ENCODE measurements at regions not wholly inside any gene's neighbourhood (a gene's known extent, or its start where the extent isn't known, plus 50 kb on each side); places are given as distances from the start of the nearest gene placed in this dataset.
"Not testable (repeated sequence)": the region's sequence is repeated elsewhere in the genome, so short reads cannot be mapped to it uniquely, and the experiment has no call there.

- DNase-seq (ENCODE audit: low read depth) = peak; percentile 66
- no peak overlapping the region for H3K4me3 ChIP-seq (ENCODE audit: low read depth, low read length)
- TF ChIP-seq, protein P1, sequence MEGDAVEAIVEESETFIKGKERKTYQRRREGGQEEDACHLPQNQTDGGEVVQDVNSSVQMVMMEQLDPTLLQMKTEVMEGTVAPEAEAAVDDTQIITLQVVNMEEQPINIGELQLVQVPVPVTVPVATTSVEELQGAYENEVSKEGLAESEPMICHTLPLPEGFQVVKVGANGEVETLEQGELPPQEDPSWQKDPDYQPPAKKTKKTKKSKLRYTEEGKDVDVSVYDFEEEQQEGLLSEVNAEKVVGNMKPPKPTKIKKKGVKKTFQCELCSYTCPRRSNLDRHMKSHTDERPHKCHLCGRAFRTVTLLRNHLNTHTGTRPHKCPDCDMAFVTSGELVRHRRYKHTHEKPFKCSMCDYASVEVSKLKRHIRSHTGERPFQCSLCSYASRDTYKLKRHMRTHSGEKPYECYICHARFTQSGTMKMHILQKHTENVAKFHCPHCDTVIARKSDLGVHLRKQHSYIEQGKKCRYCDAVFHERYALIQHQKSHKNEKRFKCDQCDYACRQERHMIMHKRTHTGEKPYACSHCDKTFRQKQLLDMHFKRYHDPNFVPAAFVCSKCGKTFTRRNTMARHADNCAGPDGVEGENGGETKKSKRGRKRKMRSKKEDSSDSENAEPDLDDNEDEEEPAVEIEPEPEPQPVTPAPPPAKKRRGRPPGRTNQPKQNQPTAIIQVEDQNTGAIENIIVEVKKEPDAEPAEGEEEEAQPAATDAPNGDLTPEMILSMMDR (IDR thresholded peaks at IDR 0.05; ENCODE audit: insufficient read depth, low read depth, low read length) = no peak
Observed at GRCh38 chr13:37479916-37480315, 118.7 kb downstream of the POSTN start.

- no peak for DNase-seq (ENCODE audit: low read depth)
- TF ChIP-seq, protein P1 (IDR thresholded peaks at IDR 0.05; ENCODE audit: insufficient read depth, low read depth, low read length) = no peak
- H3K4me3 ChIP-seq (ENCODE audit: low read depth, low read length) = no peak overlapping the region
Observed at GRCh38 chr13:37476874-37477273, 121.7 kb downstream of the POSTN start.

- DNase-seq (ENCODE audit: low read depth) = no peak
- TF ChIP-seq, protein P1 (IDR thresholded peaks at IDR 0.05; ENCODE audit: insufficient read depth, low read depth, low read length) = no peak
- H3K4me3 ChIP-seq (ENCODE audit: low read depth, low read length) = no peak overlapping the region
Observed at GRCh38 chr13:37475966-37476365, 122.6 kb downstream of the POSTN start.

DNA sequence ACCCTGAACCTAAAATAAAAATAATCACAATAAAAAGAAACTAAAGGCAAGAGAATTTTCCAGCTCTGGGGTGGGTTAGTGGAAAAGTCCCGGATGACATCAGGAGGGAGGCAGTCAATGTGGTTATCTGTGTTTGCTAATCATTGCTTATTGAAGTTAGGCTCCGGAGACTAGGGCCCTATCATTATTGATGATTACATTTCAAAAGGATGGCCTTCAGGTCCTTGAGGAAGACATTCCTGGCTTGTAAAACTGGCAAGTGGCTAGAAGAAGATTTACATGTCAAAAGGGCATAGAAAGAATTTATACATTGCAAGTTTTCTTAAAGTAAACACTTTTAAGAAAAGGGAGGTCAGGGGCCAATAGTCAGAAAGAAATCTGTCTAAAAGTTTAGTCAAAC, 123.4 kb downstream of the POSTN start:
- peak; percentile 71 for DNase-seq (ENCODE audit: low read depth)
- TF ChIP-seq, protein P1 (IDR thresholded peaks at IDR 0.05; ENCODE audit: insufficient read depth, low read depth, low read length) = no peak

GRCh38 chr13:37473035-37473434, 125.5 kb downstream of the POSTN start:
- TF ChIP-seq, protein P1 (IDR thresholded peaks at IDR 0.05; ENCODE audit: insufficient read depth, low read depth, low read length) = no peak
- DNase-seq (ENCODE audit: low read depth) = no peak
- no peak overlapping the region for H3K4me3 ChIP-seq (ENCODE audit: low read depth, low read length)

More for the DNA sequence above, 123.4 kb downstream of the POSTN start:
- no peak overlapping the region for H3K4me3 ChIP-seq (ENCODE audit: low read depth, low read length)

GRCh38 chr13:37472266-37472665, 126.3 kb downstream of the POSTN start:
- DNase-seq (ENCODE audit: low read depth) = not testable (repeated sequence)

GRCh38 chr13:37460166-37460565, 138.4 kb downstream of the POSTN start:
- no peak overlapping the region for H3K4me3 ChIP-seq (ENCODE audit: low read depth, low read length)
- DNase-seq (ENCODE audit: low read depth) = no peak
- TF ChIP-seq, protein P1 (IDR thresholded peaks at IDR 0.05; ENCODE audit: insufficient read depth, low read depth, low read length) = no peak

More at GRCh38 chr13:37472266-37472665, 126.3 kb downstream of the POSTN start:
- H3K4me3 ChIP-seq (ENCODE audit: low read depth, low read length) = not testable (repeated sequence)
